CD4-positive, alpha-beta T cell treated with Interleukin-1 beta for 1 hour (primary cell): ENCODE measurements at regions not wholly inside any gene's neighbourhood (a gene's known extent, or its start where the extent isn't known, plus 50 kb on each side); places are given as distances from the start of the nearest gene placed in this dataset.

Experiments used
- DNase-seq, 2 donors: peaks; one replicate each; pipeline ENCODE4 v3.0.0-alpha.2; 2020 to 2022

- no peak for DNase-seq
Measured at GRCh38 chrX:155682834-155683233, 70.1 kb upstream of the TMLHE start.

- no peak for DNase-seq
Measured at GRCh38 chrX:155679715-155680114, 67.0 kb upstream of the TMLHE start.

- no peak for DNase-seq
Measured at GRCh38 chrX:155673338-155673737, 60.6 kb upstream of the TMLHE start.

- DNase-seq: no peak
Measured at GRCh38 chrX:155666741-155667140, 54.0 kb upstream of the TMLHE start.
